SK-N-DZ (cell line): ENCODE measurements at regions not wholly inside any gene's neighbourhood (a gene's known extent, or its start where the extent isn't known, plus 50 kb on each side); places are given as distances from the start of the nearest gene placed in this dataset.
"Not testable (repeated sequence)": the region's sequence is repeated elsewhere in the genome, so short reads cannot be mapped to it uniquely, and the experiment has no call there.

ENCODE experiments used
- DNase-seq: peaks from one replicate; pipeline ENCODE4 v3.0.0-alpha.2; 2015; ENCODE audit warnings: low spot score

GRCh38 chr10:6695519-6695918, 115.4 kb upstream of the PRKCQ start:
- no peak for DNase-seq

GRCh38 chr10:6694447-6695140, 114.5 kb upstream of the PRKCQ start:
- no peak for DNase-seq

- no peak for DNase-seq
Measured at GRCh38 chr10:6692856-6693255, 112.8 kb upstream of the PRKCQ start.

GRCh38 chr10:6692103-6692502, 112.0 kb upstream of the PRKCQ start:
- no peak for DNase-seq

GRCh38 chr10:6689036-6689435, 109.0 kb upstream of the PRKCQ start:
- no peak for DNase-seq

- DNase-seq: no peak
Measured at GRCh38 chr10:6680735-6681134, 100.7 kb upstream of the PRKCQ start.

- DNase-seq: no peak
Measured at GRCh38 chr10:6678956-6679355, 98.9 kb upstream of the PRKCQ start.

GRCh38 chr10:6678211-6678803, 98.2 kb upstream of the PRKCQ start:
- peak; percentile 33 for DNase-seq

- DNase-seq: not testable (repeated sequence)
Measured at GRCh38 chr10:6677129-6677528, 97.1 kb upstream of the PRKCQ start.

GRCh38 chr10:6674291-6674690, 94.2 kb upstream of the PRKCQ start:
- no peak for DNase-seq

- no peak for DNase-seq
Measured at GRCh38 chr10:6671976-6672375, 91.9 kb upstream of the PRKCQ start.

GRCh38 chr10:6669269-6669859, 89.3 kb upstream of the PRKCQ start:
- DNase-seq: no peak

GRCh38 chr10:6667679-6668270, 87.7 kb upstream of the PRKCQ start:
- DNase-seq: peak; percentile 25

GRCh38 chr10:6667150-6667549, 87.1 kb upstream of the PRKCQ start:
- DNase-seq: no peak

GRCh38 chr10:6665847-6666246, 85.8 kb upstream of the PRKCQ start:
- DNase-seq: peak; percentile 32

- DNase-seq: no peak
Measured at GRCh38 chr10:6660460-6660859, 80.4 kb upstream of the PRKCQ start.

GRCh38 chr10:6659451-6659850, 79.4 kb upstream of the PRKCQ start:
- DNase-seq: no peak

GRCh38 chr10:6657669-6658068, 77.6 kb upstream of the PRKCQ start:
- no peak for DNase-seq

- no peak for DNase-seq
Measured at GRCh38 chr10:6657196-6657595, 77.1 kb upstream of the PRKCQ start.

GRCh38 chr10:6654571-6654970, 74.5 kb upstream of the PRKCQ start:
- DNase-seq: no peak

- no peak for DNase-seq
Measured at GRCh38 chr10:6650586-6650985, 70.5 kb upstream of the PRKCQ start.

- DNase-seq: no peak
Measured at GRCh38 chr10:6649903-6650302, 69.8 kb upstream of the PRKCQ start.
